Cardiac fibroblast (primary cell): ENCODE measurements at regions not wholly inside any gene's neighbourhood (a gene's known extent, or its start where the extent isn't known, plus 50 kb on each side); places are given as distances from the start of the nearest gene placed in this dataset.

Experiments
- DNase-seq, 2 donors: peaks; one replicate each; pipeline versions ENCODE4 v3.0.0 to v3.0.0-alpha.2; 2010; ENCODE audit warnings: low read depth in 2 of 2
- H3K4me3 ChIP-seq, 2 donors: replicated peaks in 1 of 2; 1 replicate in 1 of 2; 2 replicates in 1 of 2; pipeline ENCODE4 v1.5.1; 2011; ENCODE audit warnings: low read depth in 2 of 2, low read length in 2 of 2, mild to moderate bottlenecking in 2 of 2, moderate library complexity in 1 of 2
- CTCF ChIP-seq: IDR thresholded peaks from one replicate; pipeline ENCODE4 v1.5.1; 2011; ENCODE audit warnings: low read depth, mild to moderate bottlenecking, low read length, inconsistent platforms

GRCh38 chr6:87779542-87779941 is 77.5 kb upstream of the AKIRIN2 start:
- no peak for TF ChIP-seq CTCF
- DNase-seq = no peak

GRCh38 chr6:87772597-87773530 is 70.8 kb upstream of the AKIRIN2 start:
- no peak overlapping the region for H3K4me3 ChIP-seq
- peak; percentile 9 to 26 for DNase-seq
- no peak for TF ChIP-seq CTCF

More at GRCh38 chr6:87779542-87779941, 77.5 kb upstream of the AKIRIN2 start:
- no peak overlapping the region for H3K4me3 ChIP-seq

GRCh38 chr6:87767478-87767877 is 65.4 kb upstream of the AKIRIN2 start:
- no peak for DNase-seq
- H3K4me3 ChIP-seq = no peak overlapping the region
- TF ChIP-seq CTCF = no peak

GRCh38 chr6:87766211-87766610 is 64.2 kb upstream of the AKIRIN2 start:
- DNase-seq = no peak
- H3K4me3 ChIP-seq = no peak overlapping the region
- no peak for TF ChIP-seq CTCF

- TF ChIP-seq CTCF = no peak
- DNase-seq = no peak
- H3K4me3 ChIP-seq = no peak overlapping the region
These were observed 61.9 kb upstream of the AKIRIN2 start for GRCh38 chr6:87763901-87764300.

GRCh38 chr6:87763276-87763675 is 61.2 kb upstream of the AKIRIN2 start:
- no peak for TF ChIP-seq CTCF
- no peak overlapping the region for H3K4me3 ChIP-seq
- DNase-seq = no peak
